IMR-90 (cell line): ENCODE measurements at regions not wholly inside any gene's neighbourhood (a gene's known extent, or its start where the extent isn't known, plus 50 kb on each side); places are given as distances from the start of the nearest gene placed in this dataset.

ENCODE experiments used
- CEBPB ChIP-seq: IDR thresholded peaks from 2 replicates; pipeline ENCODE4 v1.6.1; 2012; ENCODE audit warnings: low read depth, low read length, improper control_type of control experiment
- CHD1 ChIP-seq: IDR thresholded peaks from 2 replicates; pipeline ENCODE4 v1.6.1; 2012; ENCODE audit warnings: low read depth, low read length, improper control_type of control experiment
- CTCF ChIP-seq: conservative IDR thresholded peaks from 2 replicates; pipeline ENCODE4 v1.5.1; 2012; ENCODE audit warnings: mild to moderate bottlenecking, low read depth, low read length, improper control_type of control experiment
- MAFK ChIP-seq: IDR thresholded peaks from 2 replicates; pipeline ENCODE4 v1.6.1; 2012; ENCODE audit warnings: low read depth, low read length, improper control_type of control experiment
- MXI1 ChIP-seq: IDR thresholded peaks from 2 replicates; pipeline ENCODE4 v1.6.1; 2012; ENCODE audit warnings: low read depth, mild to moderate bottlenecking, low read length, moderate library complexity, borderline replicate concordance
- NFE2L2 ChIP-seq: fragments of 150-350 bp; IDR thresholded peaks from 2 replicates; pipeline ENCODE4 v1.6.1; 2016; ENCODE audit warnings: low read depth, mild to moderate bottlenecking, low read length
- POLR2A ChIP-seq: IDR thresholded peaks from 2 replicates; pipeline ENCODE4 v1.6.1; 2012; ENCODE audit warnings: mild to moderate bottlenecking, low read depth, low read length
- RAD21 ChIP-seq: IDR thresholded peaks from 2 replicates; pipeline ENCODE4 v1.6.1; 2012; ENCODE audit warnings: low read length, improper control_type of control experiment
- RFX5 ChIP-seq: IDR thresholded peaks from 2 replicates; pipeline ENCODE4 v1.8.0; 2012; ENCODE audit warnings: low read depth, mild to moderate bottlenecking, low read length, moderate library complexity
- SMC3 ChIP-seq: fragments of 150-350 bp; IDR thresholded peaks from 2 replicates; pipeline ENCODE4 v1.6.1; 2016; ENCODE audit warnings: low read depth, mild to moderate bottlenecking, antibody characterized with exemption, low read length, moderate library complexity

DNA sequence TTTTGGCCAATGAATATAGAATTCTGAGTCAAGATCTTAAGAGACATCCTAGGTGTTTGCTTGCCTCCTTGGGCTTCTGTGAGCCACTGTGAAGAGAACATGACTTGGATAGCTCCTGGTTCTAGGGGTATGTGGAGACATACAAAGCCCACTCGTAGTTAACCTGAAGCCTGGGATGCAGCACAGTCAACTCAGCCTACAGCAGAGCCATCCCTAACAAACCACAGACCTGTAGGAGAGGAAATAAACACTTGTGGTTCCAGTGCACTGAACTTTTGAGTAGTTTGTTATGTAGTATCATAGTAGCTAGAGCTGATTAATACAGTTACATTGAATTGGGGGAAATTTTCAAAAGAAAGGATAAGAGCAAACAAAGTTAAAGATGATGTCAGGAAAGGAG lies 474.4 kb upstream of the HSF2 start:
- TF ChIP-seq POLR2A (no peak), CTCF (no peak), RFX5 (no peak), CEBPB (no peak), RAD21 (no peak), SMC3 (no peak), MXI1 (no peak), MAFK (no peak), CHD1 (no peak), NFE2L2 (no peak)
